H9 (cell line): ENCODE measurements at regions not wholly inside any gene's neighbourhood (a gene's known extent, or its start where the extent isn't known, plus 50 kb on each side); places are given as distances from the start of the nearest gene placed in this dataset.

Experiments
- DNase-seq: peaks from one replicate; pipeline ENCODE4 v3.0.0-alpha.2; 2017
- H2AFZ ChIP-seq: one replicate; pipeline ENCODE4 v1.6.1; 2013; ENCODE audit warnings: mild to moderate bottlenecking, low read length, control low read depth, moderate library complexity
- H2AK5ac ChIP-seq: 2 replicates; pipeline ENCODE4 v1.6.1; 2013; ENCODE audit warnings: low read length, control low read depth, mixed read lengths; ENCODE audit not compliant: insufficient read length
- H2BK120ac ChIP-seq: one replicate; pipeline ENCODE4 v1.6.1; 2013; ENCODE audit warnings: low read depth, mild to moderate bottlenecking, low read length, control low read depth, inconsistent platforms; ENCODE audit not compliant: poor library complexity, severe bottlenecking
- H2BK12ac ChIP-seq: 2 replicates; pipeline ENCODE4 v1.6.1; 2013; ENCODE audit warnings: low read length, control low read depth, mixed read lengths, low read depth; ENCODE audit not compliant: insufficient read length
- H2BK15ac ChIP-seq: 2 replicates; pipeline ENCODE4 v1.6.1; 2013; ENCODE audit warnings: low read depth, low read length, control low read depth
- H2BK20ac ChIP-seq: one replicate; pipeline ENCODE4 v1.6.1; 2013; ENCODE audit warnings: low read depth, mild to moderate bottlenecking, low read length, control low read depth, inconsistent platforms; ENCODE audit not compliant: poor library complexity, severe bottlenecking
- H2BK5ac ChIP-seq: 2 replicates; pipeline ENCODE4 v1.6.1; 2013; ENCODE audit warnings: low read length, control low read depth, mixed read lengths; ENCODE audit not compliant: insufficient read length
- H3K14ac ChIP-seq: 2 replicates; pipeline ENCODE4 v1.6.1; 2013; ENCODE audit warnings: low read length, control low read depth; ENCODE audit not compliant: insufficient read depth
- H3K18ac ChIP-seq: 2 replicates; pipeline ENCODE4 v1.6.1; 2013; ENCODE audit warnings: low read depth, mild to moderate bottlenecking, mixed read lengths, low read length, control low read depth; ENCODE audit not compliant: insufficient read length
- H3K23ac ChIP-seq: 2 replicates; pipeline ENCODE4 v1.6.1; 2013; ENCODE audit warnings: low read length, control low read depth, mixed read lengths, low read depth; ENCODE audit not compliant: insufficient read length
- H3K23me2 ChIP-seq: 2 replicates; pipeline ENCODE4 v1.6.1; 2013; ENCODE audit warnings: low read depth, mild to moderate bottlenecking, mixed read lengths, low read length, control low read depth; ENCODE audit not compliant: insufficient read length, poor library complexity, severe bottlenecking
- H3K27ac ChIP-seq: 2 replicates; pipeline ENCODE4 v1.5.1; 2013; ENCODE audit warnings: low read length, control low read depth, mixed read lengths, low read depth; ENCODE audit not compliant: insufficient read length
- H3K27me3 ChIP-seq: 2 replicates; pipeline ENCODE4 v1.6.1; 2013; ENCODE audit warnings: low read length, control low read depth, inconsistent platforms; ENCODE audit not compliant: insufficient read depth
- H3K4ac ChIP-seq: 2 replicates; pipeline ENCODE4 v1.6.1; 2013; ENCODE audit warnings: low read depth, mild to moderate bottlenecking, control low read depth, inconsistent platforms, low read length, moderate library complexity
- H3K4me1 ChIP-seq: 2 replicates; pipeline ENCODE4 v1.6.1; 2013; ENCODE audit warnings: low read length, control low read depth, inconsistent platforms; ENCODE audit not compliant: insufficient read depth
- H3K4me2 ChIP-seq: 2 replicates; pipeline ENCODE4 v1.6.1; 2013; ENCODE audit warnings: low read length, control low read depth, mixed read lengths; ENCODE audit not compliant: insufficient read length, insufficient read depth
- H3K56ac ChIP-seq: 2 replicates; pipeline ENCODE4 v1.6.1; 2013; ENCODE audit warnings: low read depth, mild to moderate bottlenecking, mixed read lengths, low read length, control low read depth; ENCODE audit not compliant: insufficient read length
- H3K79me1 ChIP-seq: 2 replicates; pipeline ENCODE4 v1.6.1; 2013; ENCODE audit warnings: low read depth, mild to moderate bottlenecking, moderate library complexity, low read length, control low read depth, inconsistent platforms; ENCODE audit not compliant: insufficient read depth, poor library complexity, severe bottlenecking
- H3K79me2 ChIP-seq: 2 replicates; pipeline ENCODE4 v1.6.1; 2013; ENCODE audit warnings: low read length, control low read depth, inconsistent platforms; ENCODE audit not compliant: insufficient read depth
- H3K9ac ChIP-seq: 2 replicates; pipeline ENCODE4 v1.6.1; 2013; ENCODE audit warnings: low read length, control low read depth, mixed read lengths; ENCODE audit not compliant: insufficient read length; ENCODE audit errors: extremely low read depth
- H3K9me3 ChIP-seq: one replicate; pipeline ENCODE4 v1.6.1; 2013; ENCODE audit warnings: low read depth, low read length, inconsistent platforms; ENCODE audit not compliant: control insufficient read depth
- H3T11ph ChIP-seq: one replicate; pipeline ENCODE4 v1.6.1; 2013; ENCODE audit warnings: mild to moderate bottlenecking, low read length, control low read depth, inconsistent platforms
- H4K20me1 ChIP-seq: one replicate; pipeline ENCODE4 v1.6.1; 2013; ENCODE audit not compliant: control insufficient read depth, insufficient read length, insufficient read depth
- H4K5ac ChIP-seq: 2 replicates; pipeline ENCODE4 v1.6.1; 2013; ENCODE audit warnings: low read depth, mild to moderate bottlenecking, mixed read lengths, low read length, control low read depth; ENCODE audit not compliant: insufficient read length
- H4K8ac ChIP-seq: replicated peaks from 2 replicates; pipeline ENCODE4 v1.6.1; 2013; ENCODE audit warnings: low read length, control low read depth, mixed read lengths, low read depth; ENCODE audit not compliant: insufficient read length
- H4K91ac ChIP-seq: 2 replicates; pipeline ENCODE4 v1.6.1; 2013; ENCODE audit warnings: low read depth, mild to moderate bottlenecking, moderate library complexity, mixed read lengths, low read length, control low read depth; ENCODE audit not compliant: insufficient read length
- H3K27ac Mint-ChIP-seq, 3 experiments: 2 replicates in 2 of 3; 3 replicates in 1 of 3; pipeline ENCODE4 v1.8.0; 2020 to 2021; ENCODE audit warnings: mixed read lengths in 3 of 3, mild to moderate bottlenecking in 1 of 3, moderate library complexity in 1 of 3
- H3K27me3 Mint-ChIP-seq: 2 replicates; pipeline ENCODE4 v1.8.0; 2021; ENCODE audit warnings: low read depth, mild to moderate bottlenecking, moderate library complexity, mixed read lengths
- H3K36me3 Mint-ChIP-seq, 3 experiments: 2 replicates in 2 of 3; 3 replicates in 1 of 3; pipeline ENCODE4 v1.8.0; 2020 to 2021; ENCODE audit warnings: low read depth in 3 of 3, mixed read lengths in 3 of 3; ENCODE audit not compliant: insufficient read depth in 1 of 3
- H3K4me1 Mint-ChIP-seq, 2 experiments: 2 replicates each; pipeline ENCODE4 v1.8.0; 2020; ENCODE audit warnings: mixed read lengths in 2 of 2
- H3K4me3 Mint-ChIP-seq, 2 experiments: 2 replicates in 1 of 2; 3 replicates in 1 of 2; pipeline ENCODE4 v1.8.0; 2020 to 2021; ENCODE audit warnings: mild to moderate bottlenecking in 2 of 2, mixed read lengths in 2 of 2, moderate library complexity in 1 of 2
- H3K9me3 Mint-ChIP-seq, 2 experiments: 2 replicates in 1 of 2; 3 replicates in 1 of 2; pipeline ENCODE4 v1.8.0; 2020; ENCODE audit warnings: mild to moderate bottlenecking in 2 of 2, mixed read lengths in 2 of 2, moderate library complexity in 1 of 2
- CTCF ChIP-seq: fragments of 200-600 bp; sonication (generic); conservative IDR thresholded peaks from 3 replicates; pipeline ENCODE4 v1.8.0; 2021; ENCODE audit warnings: antibody characterized with exemption, mild to moderate bottlenecking

GRCh38 chr21:16425376-16425775 is 695.6 kb downstream of the USP25 start:
- Mint-ChIP-seq H3K4me1 (no peaks in the 10 kb centered on the region), H3K27me3 (no peaks in the 10 kb centered on the region), H3K9me3 (no peaks in the 10 kb centered on the region; a peak in 1 of 5 replicates), H3K27ac (no peak overlapping the region), H3K4me3 (no peak overlapping the region), H3K36me3 (no peaks in the 10 kb centered on the region)
- Histone ChIP-seq H3K79me2 (no peaks in the 10 kb centered on the region), H2BK5ac (no peak overlapping the region), H4K5ac (no peak overlapping the region), H3K27ac (no peak overlapping the region), H3K4me2 (no peak overlapping the region), H3K4me1 (no peaks in the 10 kb centered on the region), H2BK120ac (no peak overlapping the region), H3K9ac (no peak overlapping the region), H3T11ph (no peak overlapping the region), H2AK5ac (no peak overlapping the region), H3K18ac (no peak overlapping the region), H3K4ac (no peak overlapping the region), H3K23ac (no peak overlapping the region), H4K8ac (no peak overlapping the region), H4K20me1 (no peaks in the 10 kb centered on the region), H3K27me3 (no peaks in the 10 kb centered on the region), H3K23me2 (no peaks in the 10 kb centered on the region), H2AFZ (no peak overlapping the region), H3K56ac (no peak overlapping the region), H2BK15ac (no peak overlapping the region), H3K79me1 (no peaks in the 10 kb centered on the region), H2BK20ac (no peak overlapping the region), H3K9me3 (no peaks in the 10 kb centered on the region), H4K91ac (no peak overlapping the region), H2BK12ac (no peak overlapping the region), H3K14ac (no peak overlapping the region)
- TF ChIP-seq CTCF: no peak
- no peak for DNase-seq
